H9 (cell line): ENCODE measurements at regions not wholly inside any gene's neighbourhood (a gene's known extent, or its start where the extent isn't known, plus 50 kb on each side); places are given as distances from the start of the nearest gene placed in this dataset.

ENCODE experiments used
- DNase-seq: peaks from one replicate; pipeline ENCODE4 v3.0.0-alpha.2; 2017
- H2AFZ ChIP-seq: one replicate; pipeline ENCODE4 v1.6.1; 2013; ENCODE audit warnings: mild to moderate bottlenecking, low read length, control low read depth, moderate library complexity
- H2AK5ac ChIP-seq: 2 replicates; pipeline ENCODE4 v1.6.1; 2013; ENCODE audit warnings: low read length, control low read depth, mixed read lengths; ENCODE audit not compliant: insufficient read length
- H2BK120ac ChIP-seq: one replicate; pipeline ENCODE4 v1.6.1; 2013; ENCODE audit warnings: low read depth, mild to moderate bottlenecking, low read length, control low read depth, inconsistent platforms; ENCODE audit not compliant: poor library complexity, severe bottlenecking
- H2BK12ac ChIP-seq: 2 replicates; pipeline ENCODE4 v1.6.1; 2013; ENCODE audit warnings: low read length, control low read depth, mixed read lengths, low read depth; ENCODE audit not compliant: insufficient read length
- H2BK15ac ChIP-seq: 2 replicates; pipeline ENCODE4 v1.6.1; 2013; ENCODE audit warnings: low read depth, low read length, control low read depth
- H2BK20ac ChIP-seq: one replicate; pipeline ENCODE4 v1.6.1; 2013; ENCODE audit warnings: low read depth, mild to moderate bottlenecking, low read length, control low read depth, inconsistent platforms; ENCODE audit not compliant: poor library complexity, severe bottlenecking
- H2BK5ac ChIP-seq: 2 replicates; pipeline ENCODE4 v1.6.1; 2013; ENCODE audit warnings: low read length, control low read depth, mixed read lengths; ENCODE audit not compliant: insufficient read length
- H3K14ac ChIP-seq: 2 replicates; pipeline ENCODE4 v1.6.1; 2013; ENCODE audit warnings: low read length, control low read depth; ENCODE audit not compliant: insufficient read depth
- H3K18ac ChIP-seq: 2 replicates; pipeline ENCODE4 v1.6.1; 2013; ENCODE audit warnings: low read depth, mild to moderate bottlenecking, mixed read lengths, low read length, control low read depth; ENCODE audit not compliant: insufficient read length
- H3K23ac ChIP-seq: 2 replicates; pipeline ENCODE4 v1.6.1; 2013; ENCODE audit warnings: low read length, control low read depth, mixed read lengths, low read depth; ENCODE audit not compliant: insufficient read length
- H3K23me2 ChIP-seq: 2 replicates; pipeline ENCODE4 v1.6.1; 2013; ENCODE audit warnings: low read depth, mild to moderate bottlenecking, mixed read lengths, low read length, control low read depth; ENCODE audit not compliant: insufficient read length, poor library complexity, severe bottlenecking
- H3K27ac ChIP-seq: 2 replicates; pipeline ENCODE4 v1.5.1; 2013; ENCODE audit warnings: low read length, control low read depth, mixed read lengths, low read depth; ENCODE audit not compliant: insufficient read length
- H3K27me3 ChIP-seq: 2 replicates; pipeline ENCODE4 v1.6.1; 2013; ENCODE audit warnings: low read length, control low read depth, inconsistent platforms; ENCODE audit not compliant: insufficient read depth
- H3K4ac ChIP-seq: 2 replicates; pipeline ENCODE4 v1.6.1; 2013; ENCODE audit warnings: low read depth, mild to moderate bottlenecking, control low read depth, inconsistent platforms, low read length, moderate library complexity
- H3K4me1 ChIP-seq: 2 replicates; pipeline ENCODE4 v1.6.1; 2013; ENCODE audit warnings: low read length, control low read depth, inconsistent platforms; ENCODE audit not compliant: insufficient read depth
- H3K4me2 ChIP-seq: 2 replicates; pipeline ENCODE4 v1.6.1; 2013; ENCODE audit warnings: low read length, control low read depth, mixed read lengths; ENCODE audit not compliant: insufficient read length, insufficient read depth
- H3K56ac ChIP-seq: 2 replicates; pipeline ENCODE4 v1.6.1; 2013; ENCODE audit warnings: low read depth, mild to moderate bottlenecking, mixed read lengths, low read length, control low read depth; ENCODE audit not compliant: insufficient read length
- H3K79me1 ChIP-seq: 2 replicates; pipeline ENCODE4 v1.6.1; 2013; ENCODE audit warnings: low read depth, mild to moderate bottlenecking, moderate library complexity, low read length, control low read depth, inconsistent platforms; ENCODE audit not compliant: insufficient read depth, poor library complexity, severe bottlenecking
- H3K79me2 ChIP-seq: 2 replicates; pipeline ENCODE4 v1.6.1; 2013; ENCODE audit warnings: low read length, control low read depth, inconsistent platforms; ENCODE audit not compliant: insufficient read depth
- H3K9ac ChIP-seq: 2 replicates; pipeline ENCODE4 v1.6.1; 2013; ENCODE audit warnings: low read length, control low read depth, mixed read lengths; ENCODE audit not compliant: insufficient read length; ENCODE audit errors: extremely low read depth
- H3K9me3 ChIP-seq: one replicate; pipeline ENCODE4 v1.6.1; 2013; ENCODE audit warnings: low read depth, low read length, inconsistent platforms; ENCODE audit not compliant: control insufficient read depth
- H3T11ph ChIP-seq: one replicate; pipeline ENCODE4 v1.6.1; 2013; ENCODE audit warnings: mild to moderate bottlenecking, low read length, control low read depth, inconsistent platforms
- H4K20me1 ChIP-seq: one replicate; pipeline ENCODE4 v1.6.1; 2013; ENCODE audit not compliant: control insufficient read depth, insufficient read length, insufficient read depth
- H4K5ac ChIP-seq: 2 replicates; pipeline ENCODE4 v1.6.1; 2013; ENCODE audit warnings: low read depth, mild to moderate bottlenecking, mixed read lengths, low read length, control low read depth; ENCODE audit not compliant: insufficient read length
- H4K8ac ChIP-seq: replicated peaks from 2 replicates; pipeline ENCODE4 v1.6.1; 2013; ENCODE audit warnings: low read length, control low read depth, mixed read lengths, low read depth; ENCODE audit not compliant: insufficient read length
- H4K91ac ChIP-seq: 2 replicates; pipeline ENCODE4 v1.6.1; 2013; ENCODE audit warnings: low read depth, mild to moderate bottlenecking, moderate library complexity, mixed read lengths, low read length, control low read depth; ENCODE audit not compliant: insufficient read length
- H3K27ac Mint-ChIP-seq, 3 experiments: 2 replicates in 2 of 3; 3 replicates in 1 of 3; pipeline ENCODE4 v1.8.0; 2020 to 2021; ENCODE audit warnings: mixed read lengths in 3 of 3, mild to moderate bottlenecking in 1 of 3, moderate library complexity in 1 of 3
- H3K27me3 Mint-ChIP-seq: 2 replicates; pipeline ENCODE4 v1.8.0; 2021; ENCODE audit warnings: low read depth, mild to moderate bottlenecking, moderate library complexity, mixed read lengths
- H3K36me3 Mint-ChIP-seq, 3 experiments: 2 replicates in 2 of 3; 3 replicates in 1 of 3; pipeline ENCODE4 v1.8.0; 2020 to 2021; ENCODE audit warnings: low read depth in 3 of 3, mixed read lengths in 3 of 3; ENCODE audit not compliant: insufficient read depth in 1 of 3
- H3K4me1 Mint-ChIP-seq, 2 experiments: 2 replicates each; pipeline ENCODE4 v1.8.0; 2020; ENCODE audit warnings: mixed read lengths in 2 of 2
- H3K4me3 Mint-ChIP-seq, 2 experiments: 2 replicates in 1 of 2; 3 replicates in 1 of 2; pipeline ENCODE4 v1.8.0; 2020 to 2021; ENCODE audit warnings: mild to moderate bottlenecking in 2 of 2, mixed read lengths in 2 of 2, moderate library complexity in 1 of 2
- H3K9me3 Mint-ChIP-seq, 2 experiments: 2 replicates in 1 of 2; 3 replicates in 1 of 2; pipeline ENCODE4 v1.8.0; 2020; ENCODE audit warnings: mild to moderate bottlenecking in 2 of 2, mixed read lengths in 2 of 2, moderate library complexity in 1 of 2
- CTCF ChIP-seq: fragments of 200-600 bp; sonication (generic); conservative IDR thresholded peaks from 3 replicates; pipeline ENCODE4 v1.8.0; 2021; ENCODE audit warnings: antibody characterized with exemption, mild to moderate bottlenecking
- WGBS: extraction: QIAGEN DNeasy Blood & Tissue Kit; methylation state at CpG from one replicate; pipeline ENCODE4 v1.1.7; 2013; ENCODE audit warnings: missing lambda C conversion rate, low lambda C conversion rate, mixed read lengths; ENCODE audit not compliant: insufficient read length; ENCODE audit errors: extremely low coverage; 5-methylcytosine and 5-hydroxymethylcytosine counted together

- Histone ChIP-seq H4K20me1 (no peaks in the 10 kb centered on the region), H3K9me3 (peaks cover 15% of the 10 kb centered on the region), H4K8ac (no peak overlapping the region), H3K4me1 (no peaks in the 10 kb centered on the region), H3K14ac (no peak overlapping the region), H2BK120ac (no peak overlapping the region), H2BK12ac (no peak overlapping the region), H4K5ac (no peak overlapping the region), H3K18ac (no peak overlapping the region), H2BK15ac (no peak overlapping the region), H3K27ac (no peak overlapping the region), H3K79me2 (no peaks in the 10 kb centered on the region), H3T11ph (no peak overlapping the region), H3K4me2 (no peak overlapping the region), H4K91ac (no peak overlapping the region), H3K27me3 (no peaks in the 10 kb centered on the region), H3K9ac (no peak overlapping the region), H3K23me2 (no peaks in the 10 kb centered on the region), H3K4ac (no peak overlapping the region), H3K79me1 (no peaks in the 10 kb centered on the region), H2AK5ac (no peak overlapping the region), H3K23ac (no peak overlapping the region), H3K56ac (no peak overlapping the region), H2BK20ac (no peak overlapping the region), H2BK5ac (no peak overlapping the region), H2AFZ (no peak overlapping the region)
- Mint-ChIP-seq H3K27ac (no peak overlapping the region), H3K27me3 (no peaks in the 10 kb centered on the region; the same call in 1 of the 2 replicates), H3K4me1 (no peaks in the 10 kb centered on the region), H3K36me3 (no peaks in the 10 kb centered on the region; a peak in 1 of 7 replicates), H3K9me3 (peaks cover 40 to 42% of the 10 kb centered on the region in 2 experiments), H3K4me3 (no peak overlapping the region)
- TF ChIP-seq CTCF = no peak
- WGBS = no CpG with 5 or more reads among the region's 1 CpG
- DNase-seq = no peak
Observed at GRCh38 chrX:79263550-79263949, 103.6 kb downstream of the ITM2A start.
